Neuronal stem cell (in vitro differentiated cells): ENCODE measurements at regions not wholly inside any gene's neighbourhood (a gene's known extent, or its start where the extent isn't known, plus 50 kb on each side); places are given as distances from the start of the nearest gene placed in this dataset.

Source experiments
- DNase-seq: peaks from one replicate; pipeline ENCODE4 v3.0.0-alpha.2; 2013; ENCODE audit warnings: low spot score
- H2AFZ ChIP-seq: one replicate; pipeline ENCODE4 v1.6.1; 2013; ENCODE audit warnings: mild to moderate bottlenecking, low read length, inconsistent platforms
- H2AK5ac ChIP-seq: 2 replicates; pipeline ENCODE4 v1.6.1; 2013; ENCODE audit warnings: low read depth, mild to moderate bottlenecking, inconsistent platforms, low read length, moderate library complexity, mixed read lengths
- H2BK120ac ChIP-seq: 2 replicates; pipeline ENCODE4 v1.6.1; 2013; ENCODE audit warnings: low read depth, mild to moderate bottlenecking, inconsistent platforms, low read length, moderate library complexity, mixed read lengths
- H2BK12ac ChIP-seq: one replicate; pipeline ENCODE4 v1.6.1; 2013; ENCODE audit warnings: low read length, inconsistent platforms
- H2BK15ac ChIP-seq: 2 replicates; pipeline ENCODE4 v1.6.1; 2013; ENCODE audit warnings: mild to moderate bottlenecking, low read length, inconsistent platforms, mixed read lengths
- H2BK5ac ChIP-seq: one replicate; pipeline ENCODE4 v1.6.1; 2013; ENCODE audit warnings: inconsistent platforms, mild to moderate bottlenecking, low read length, moderate library complexity
- H3K14ac ChIP-seq: one replicate; pipeline ENCODE4 v1.6.1; 2013; ENCODE audit warnings: low read length, inconsistent platforms
- H3K18ac ChIP-seq: 2 replicates; pipeline ENCODE4 v1.6.1; 2013; ENCODE audit warnings: low read length, inconsistent platforms
- H3K23ac ChIP-seq: 2 replicates; pipeline ENCODE4 v1.6.1; 2013; ENCODE audit warnings: low read depth, mild to moderate bottlenecking, mixed read lengths, low read length, inconsistent platforms; ENCODE audit not compliant: poor library complexity
- H3K27ac ChIP-seq: replicated peaks from 3 replicates; pipeline ENCODE4 v1.5.1; 2013; ENCODE audit warnings: low read length, inconsistent platforms
- H3K27me3 ChIP-seq, 3 experiments: 2 replicates each; pipeline ENCODE4 v1.6.1; 2013; ENCODE audit warnings: low read length in 3 of 3, mild to moderate bottlenecking in 2 of 3, inconsistent platforms in 1 of 3, low read depth in 1 of 3, mixed read lengths in 1 of 3, moderate library complexity in 1 of 3; ENCODE audit not compliant: control insufficient read depth in 3 of 3, insufficient read depth in 3 of 3
- H3K36me3 ChIP-seq, 2 donors: replicated peaks in 1 of 2; 2 replicates each; pipeline ENCODE4 v1.6.1; 2013; ENCODE audit warnings: low read length in 2 of 2; ENCODE audit not compliant: control insufficient read depth in 2 of 2, insufficient read depth in 2 of 2
- H3K4ac ChIP-seq: 2 replicates; pipeline ENCODE4 v1.6.1; 2013; ENCODE audit warnings: inconsistent platforms, mild to moderate bottlenecking, low read length, moderate library complexity
- H3K4me1 ChIP-seq, 2 donors: 1 replicate in 1 of 2; 2 replicates in 1 of 2; pipeline ENCODE4 v1.6.1; 2013; ENCODE audit warnings: low read length in 2 of 2, low read depth in 1 of 2; ENCODE audit not compliant: control insufficient read depth in 2 of 2, insufficient read depth in 1 of 2
- H3K4me2 ChIP-seq: one replicate; pipeline ENCODE4 v1.6.1; 2013; ENCODE audit warnings: mild to moderate bottlenecking, low read length, inconsistent platforms; ENCODE audit not compliant: insufficient read depth, poor library complexity, severe bottlenecking
- H3K4me3 ChIP-seq, 2 donors: 2 replicates each; pipeline ENCODE4 v1.5.1; 2013; ENCODE audit warnings: low read length in 2 of 2, mild to moderate bottlenecking in 2 of 2, inconsistent platforms in 1 of 2, moderate library complexity in 1 of 2
- H3K79me1 ChIP-seq: one replicate; pipeline ENCODE4 v1.6.1; 2013; ENCODE audit warnings: low read depth, mild to moderate bottlenecking, inconsistent platforms, low read length, moderate library complexity
- H3K9ac ChIP-seq: one replicate; pipeline ENCODE4 v1.6.1; 2013; ENCODE audit warnings: mild to moderate bottlenecking, low read depth, low read length, inconsistent platforms; ENCODE audit not compliant: poor library complexity
- H3K9me3 ChIP-seq, 2 donors: replicated peaks in 1 of 2; 2 replicates each; pipeline versions ENCODE3 to v1.6.1; 2013; ENCODE audit warnings: low read length in 2 of 2, mild to moderate bottlenecking in 2 of 2, inconsistent platforms in 1 of 2, low read depth in 1 of 2, mixed read lengths in 1 of 2, moderate library complexity in 1 of 2; ENCODE audit not compliant: control insufficient read depth in 2 of 2, insufficient read depth in 1 of 2
- H4K8ac ChIP-seq: one replicate; pipeline ENCODE4 v1.6.1; 2013; ENCODE audit warnings: low read depth, mild to moderate bottlenecking, inconsistent platforms, low read length, moderate library complexity
- H4K91ac ChIP-seq: one replicate; pipeline ENCODE4 v1.6.1; 2013; ENCODE audit warnings: low read length, low read depth, mild to moderate bottlenecking, inconsistent platforms; ENCODE audit not compliant: poor library complexity
- WGBS, 2 donors: extraction: QIAGEN DNeasy Blood & Tissue Kit; methylation state at CpG; one replicate each; pipeline ENCODE4 v1.1.7; 2013; ENCODE audit warnings: missing lambda C conversion rate in 2 of 2, mixed read lengths in 1 of 2; ENCODE audit not compliant: insufficient read length in 2 of 2, insufficient replicate concordance in 1 of 2; ENCODE audit errors: extremely low coverage in 2 of 2; 5-methylcytosine and 5-hydroxymethylcytosine counted together

DNA sequence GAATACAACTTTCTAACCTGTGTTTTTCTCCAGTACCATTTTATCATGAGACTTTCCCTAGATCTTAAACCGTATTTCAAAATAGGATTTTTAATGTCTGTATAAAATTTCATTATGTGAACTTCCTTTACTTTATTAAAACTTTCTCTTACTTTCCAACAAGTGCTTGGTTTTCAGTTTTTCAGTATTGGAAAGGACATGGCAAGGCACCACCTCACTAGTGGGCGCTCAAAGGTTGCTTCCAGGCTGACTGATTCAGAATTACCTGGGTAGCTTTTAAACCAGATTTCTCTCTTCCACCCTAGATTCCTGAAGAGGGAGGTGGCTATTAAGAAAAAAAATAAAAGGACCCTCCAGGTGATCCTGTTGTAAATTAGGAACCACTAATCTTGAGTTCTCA lies 236.6 kb downstream of the SOX2 start:
- Histone ChIP-seq H2BK12ac (no peak overlapping the region), H3K23ac (no peak overlapping the region), H3K27ac (no peak overlapping the region), H3K27me3 (no peaks in the 10 kb centered on the region), H3K4me3 (no peak overlapping the region), H3K79me1 (no peaks in the 10 kb centered on the region), H2BK120ac (no peak overlapping the region), H4K91ac (no peak overlapping the region), H3K4ac (no peak overlapping the region), H3K18ac (no peak overlapping the region), H3K14ac (no peak overlapping the region), H2BK5ac (no peak overlapping the region), H3K9ac (no peak overlapping the region), H4K8ac (no peak overlapping the region), H2AFZ (no peak overlapping the region), H3K4me2 (no peak overlapping the region), H3K9me3 (peaks cover 2 to 5% of the 10 kb centered on the region in 2 donors), H2BK15ac (no peak overlapping the region), H3K4me1 (peaks cover 5 to 13% of the 10 kb centered on the region in 2 donors), H3K36me3 (no peaks in the 10 kb centered on the region), H2AK5ac (no peak overlapping the region)
- DNase-seq, result no peak
- WGBS, 2 donors, result no CpG with 5 or more reads among the region's 2 CpGs

DNA sequence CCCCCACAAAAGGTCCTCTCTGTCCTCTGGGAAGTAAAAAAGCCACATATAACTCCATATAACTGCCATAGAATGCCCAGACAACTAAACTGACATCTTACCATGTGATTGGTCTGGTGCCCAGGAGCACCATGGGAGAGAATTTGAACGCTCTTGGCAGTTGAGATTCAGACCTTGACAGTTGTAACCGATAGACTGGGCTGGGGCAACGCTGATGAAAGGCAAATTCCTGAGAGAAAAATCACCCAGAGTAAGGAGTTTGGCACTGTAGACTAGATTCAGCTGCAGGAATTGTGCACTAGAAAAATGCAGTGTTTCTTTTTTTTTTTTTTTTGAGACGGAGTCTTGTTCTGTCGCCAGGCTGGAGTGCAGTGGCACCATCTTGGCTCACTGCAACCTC lies 240.5 kb downstream of the SOX2 start:
- H3K4me1 ChIP-seq, result peaks cover 6 to 8% of the 10 kb centered on the region in 2 donors
- no CpG with 5 or more reads among the region's 5 CpGs for WGBS, 2 donors
- no peak overlapping the region for H2BK15ac ChIP-seq
- no peak overlapping the region for H3K27ac ChIP-seq
- DNase-seq, result no peak
- no peak overlapping the region for H4K8ac ChIP-seq
- no peak overlapping the region for H3K4me2 ChIP-seq
- no peak overlapping the region for H3K4me3 ChIP-seq
- H3K4ac ChIP-seq, result no peak overlapping the region
- no peak overlapping the region for H3K9ac ChIP-seq
- no peak overlapping the region for H2BK12ac ChIP-seq
- no peak overlapping the region for H4K91ac ChIP-seq
- no peaks in the 10 kb centered on the region for H3K36me3 ChIP-seq
- H3K79me1 ChIP-seq, result no peaks in the 10 kb centered on the region
- H2BK120ac ChIP-seq, result no peak overlapping the region
- no peak overlapping the region for H2AK5ac ChIP-seq
- H3K18ac ChIP-seq, result no peak overlapping the region
- H3K27me3 ChIP-seq, result no peaks in the 10 kb centered on the region
- no peak overlapping the region for H2AFZ ChIP-seq
- no peak overlapping the region for H2BK5ac ChIP-seq
- H3K23ac ChIP-seq, result no peak overlapping the region
- H3K9me3 ChIP-seq, result no peaks in the 10 kb centered on the region
- no peak overlapping the region for H3K14ac ChIP-seq

DNA sequence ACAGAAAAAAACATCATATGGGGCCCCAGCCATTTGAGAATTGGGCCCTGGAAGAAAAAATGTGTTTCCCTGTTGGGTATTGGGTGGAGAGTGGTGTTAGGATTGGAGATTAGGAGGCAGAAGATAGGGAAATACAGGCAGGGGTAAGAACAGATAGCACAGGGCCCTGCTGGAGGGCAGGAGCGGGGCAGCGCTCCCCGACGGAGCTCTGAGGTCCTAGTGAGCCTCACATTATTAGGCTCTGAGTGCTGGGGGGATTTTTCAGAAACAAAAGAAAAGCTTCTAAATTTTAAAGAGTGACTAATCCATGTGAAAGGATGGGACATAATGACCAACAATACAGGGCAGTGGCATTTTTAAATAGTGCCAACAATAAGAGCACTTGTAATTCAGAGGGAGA lies 241.2 kb downstream of the SOX2 start:
- Histone ChIP-seq H3K4me2 (no peak overlapping the region), H2BK15ac (no peak overlapping the region), H4K8ac (no peak overlapping the region), H2BK120ac (no peak overlapping the region), H3K9ac (no peak overlapping the region), H3K27me3 (no peaks in the 10 kb centered on the region), H3K4ac (no peak overlapping the region), H3K14ac (no peak overlapping the region), H3K4me1 (peaks cover 5 to 8% of the 10 kb centered on the region in 2 donors), H2BK5ac (no peak overlapping the region), H3K23ac (no peak overlapping the region), H2AK5ac (no peak overlapping the region), H2BK12ac (no peak overlapping the region), H3K79me1 (no peaks in the 10 kb centered on the region), H3K36me3 (no peaks in the 10 kb centered on the region), H3K9me3 (no peaks in the 10 kb centered on the region), H3K4me3 (no peak overlapping the region), H2AFZ (no peak overlapping the region), H3K18ac (no peak overlapping the region), H4K91ac (no peak overlapping the region), H3K27ac (no peak overlapping the region)
- no peak for DNase-seq
- no CpG with 5 or more reads among the region's 4 CpGs for WGBS, 2 donors

DNA sequence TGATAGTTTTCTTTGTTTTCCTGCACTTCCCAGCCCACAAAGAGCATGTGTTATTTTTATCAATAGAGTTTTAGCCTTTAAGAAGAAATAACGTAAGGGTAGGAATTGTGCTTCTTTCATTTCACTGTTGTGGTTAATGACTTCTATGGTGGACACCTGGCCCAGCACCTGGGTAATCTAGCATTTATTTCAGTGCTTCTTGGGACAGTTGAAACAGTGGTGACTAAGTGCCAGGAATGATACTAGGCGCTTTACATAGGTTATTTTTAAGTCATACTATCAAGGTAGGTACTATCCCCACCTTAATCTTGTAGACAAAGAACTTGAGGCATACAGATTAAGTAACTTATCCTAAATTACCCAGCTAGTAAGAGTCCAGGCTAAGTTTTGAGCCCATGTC lies 243.8 kb downstream of the SOX2 start:
- Histone ChIP-seq H2BK12ac (no peak overlapping the region), H3K4me2 (no peak overlapping the region), H2AFZ (no peak overlapping the region), H2BK120ac (no peak overlapping the region), H2AK5ac (no peak overlapping the region), H3K36me3 (no peaks in the 10 kb centered on the region), H3K14ac (no peak overlapping the region), H4K91ac (no peak overlapping the region), H3K4ac (no peak overlapping the region), H3K4me1 (peaks cover 0 to 5% of the 10 kb centered on the region in 2 donors), H3K79me1 (no peaks in the 10 kb centered on the region), H3K27me3 (no peaks in the 10 kb centered on the region), H2BK5ac (no peak overlapping the region), H3K27ac (no peak overlapping the region), H4K8ac (no peak overlapping the region), H3K9me3 (no peaks in the 10 kb centered on the region), H2BK15ac (no peak overlapping the region), H3K18ac (no peak overlapping the region), H3K23ac (no peak overlapping the region), H3K9ac (no peak overlapping the region), H3K4me3 (no peak overlapping the region)
- no peak for DNase-seq
- WGBS, 2 donors, result no CpG with 5 or more reads among the region's 2 CpGs
